Neuronal stem cell (in vitro differentiated cells): ENCODE measurements at regions not wholly inside any gene's neighbourhood (a gene's known extent, or its start where the extent isn't known, plus 50 kb on each side); places are given as distances from the start of the nearest gene placed in this dataset.
"Not testable (repeated sequence)": the region's sequence is repeated elsewhere in the genome, so short reads cannot be mapped to it uniquely, and the experiment has no call there.

ENCODE experiments used
- DNase-seq: peaks from one replicate; pipeline ENCODE4 v3.0.0-alpha.2; 2013; ENCODE audit warnings: low spot score
- H2AFZ ChIP-seq: one replicate; pipeline ENCODE4 v1.6.1; 2013; ENCODE audit warnings: mild to moderate bottlenecking, low read length, inconsistent platforms
- H2AK5ac ChIP-seq: 2 replicates; pipeline ENCODE4 v1.6.1; 2013; ENCODE audit warnings: low read depth, mild to moderate bottlenecking, inconsistent platforms, low read length, moderate library complexity, mixed read lengths
- H2BK120ac ChIP-seq: 2 replicates; pipeline ENCODE4 v1.6.1; 2013; ENCODE audit warnings: low read depth, mild to moderate bottlenecking, inconsistent platforms, low read length, moderate library complexity, mixed read lengths
- H2BK12ac ChIP-seq: one replicate; pipeline ENCODE4 v1.6.1; 2013; ENCODE audit warnings: low read length, inconsistent platforms
- H2BK15ac ChIP-seq: 2 replicates; pipeline ENCODE4 v1.6.1; 2013; ENCODE audit warnings: mild to moderate bottlenecking, low read length, inconsistent platforms, mixed read lengths
- H2BK5ac ChIP-seq: one replicate; pipeline ENCODE4 v1.6.1; 2013; ENCODE audit warnings: inconsistent platforms, mild to moderate bottlenecking, low read length, moderate library complexity
- H3K14ac ChIP-seq: one replicate; pipeline ENCODE4 v1.6.1; 2013; ENCODE audit warnings: low read length, inconsistent platforms
- H3K18ac ChIP-seq: 2 replicates; pipeline ENCODE4 v1.6.1; 2013; ENCODE audit warnings: low read length, inconsistent platforms
- H3K23ac ChIP-seq: 2 replicates; pipeline ENCODE4 v1.6.1; 2013; ENCODE audit warnings: low read depth, mild to moderate bottlenecking, mixed read lengths, low read length, inconsistent platforms; ENCODE audit not compliant: poor library complexity
- H3K27ac ChIP-seq: replicated peaks from 3 replicates; pipeline ENCODE4 v1.5.1; 2013; ENCODE audit warnings: low read length, inconsistent platforms
- H3K27me3 ChIP-seq, 3 experiments: 2 replicates each; pipeline ENCODE4 v1.6.1; 2013; ENCODE audit warnings: low read length in 3 of 3, mild to moderate bottlenecking in 2 of 3, inconsistent platforms in 1 of 3, low read depth in 1 of 3, mixed read lengths in 1 of 3, moderate library complexity in 1 of 3; ENCODE audit not compliant: control insufficient read depth in 3 of 3, insufficient read depth in 3 of 3
- H3K36me3 ChIP-seq, 2 donors: replicated peaks in 1 of 2; 2 replicates each; pipeline ENCODE4 v1.6.1; 2013; ENCODE audit warnings: low read length in 2 of 2; ENCODE audit not compliant: control insufficient read depth in 2 of 2, insufficient read depth in 2 of 2
- H3K4ac ChIP-seq: 2 replicates; pipeline ENCODE4 v1.6.1; 2013; ENCODE audit warnings: inconsistent platforms, mild to moderate bottlenecking, low read length, moderate library complexity
- H3K4me1 ChIP-seq, 2 donors: 1 replicate in 1 of 2; 2 replicates in 1 of 2; pipeline ENCODE4 v1.6.1; 2013; ENCODE audit warnings: low read length in 2 of 2, low read depth in 1 of 2; ENCODE audit not compliant: control insufficient read depth in 2 of 2, insufficient read depth in 1 of 2
- H3K4me2 ChIP-seq: one replicate; pipeline ENCODE4 v1.6.1; 2013; ENCODE audit warnings: mild to moderate bottlenecking, low read length, inconsistent platforms; ENCODE audit not compliant: insufficient read depth, poor library complexity, severe bottlenecking
- H3K4me3 ChIP-seq, 2 donors: 2 replicates each; pipeline ENCODE4 v1.5.1; 2013; ENCODE audit warnings: low read length in 2 of 2, mild to moderate bottlenecking in 2 of 2, inconsistent platforms in 1 of 2, moderate library complexity in 1 of 2
- H3K79me1 ChIP-seq: one replicate; pipeline ENCODE4 v1.6.1; 2013; ENCODE audit warnings: low read depth, mild to moderate bottlenecking, inconsistent platforms, low read length, moderate library complexity
- H3K9ac ChIP-seq: one replicate; pipeline ENCODE4 v1.6.1; 2013; ENCODE audit warnings: mild to moderate bottlenecking, low read depth, low read length, inconsistent platforms; ENCODE audit not compliant: poor library complexity
- H3K9me3 ChIP-seq, 2 donors: replicated peaks in 1 of 2; 2 replicates each; pipeline versions ENCODE3 to v1.6.1; 2013; ENCODE audit warnings: low read length in 2 of 2, mild to moderate bottlenecking in 2 of 2, inconsistent platforms in 1 of 2, low read depth in 1 of 2, mixed read lengths in 1 of 2, moderate library complexity in 1 of 2; ENCODE audit not compliant: control insufficient read depth in 2 of 2, insufficient read depth in 1 of 2
- H4K8ac ChIP-seq: one replicate; pipeline ENCODE4 v1.6.1; 2013; ENCODE audit warnings: low read depth, mild to moderate bottlenecking, inconsistent platforms, low read length, moderate library complexity
- H4K91ac ChIP-seq: one replicate; pipeline ENCODE4 v1.6.1; 2013; ENCODE audit warnings: low read length, low read depth, mild to moderate bottlenecking, inconsistent platforms; ENCODE audit not compliant: poor library complexity
- WGBS, 2 donors: extraction: QIAGEN DNeasy Blood & Tissue Kit; methylation state at CpG; one replicate each; pipeline ENCODE4 v1.1.7; 2013; ENCODE audit warnings: missing lambda C conversion rate in 2 of 2, mixed read lengths in 1 of 2; ENCODE audit not compliant: insufficient read length in 2 of 2, insufficient replicate concordance in 1 of 2; ENCODE audit errors: extremely low coverage in 2 of 2; 5-methylcytosine and 5-hydroxymethylcytosine counted together

- H3K27ac ChIP-seq, H3K18ac ChIP-seq, H4K91ac ChIP-seq, H2BK12ac ChIP-seq, H2BK5ac ChIP-seq, H2AK5ac ChIP-seq, H3K23ac ChIP-seq, H3K27me3 ChIP-seq, H2AFZ ChIP-seq, H3K4me2 ChIP-seq, H3K36me3 ChIP-seq, H3K9ac ChIP-seq, H3K4me3 ChIP-seq, H3K79me1 ChIP-seq, H2BK120ac ChIP-seq, H3K4me1 ChIP-seq, H4K8ac ChIP-seq, H3K14ac ChIP-seq, H3K4ac ChIP-seq, H2BK15ac ChIP-seq, DNase-seq: not testable (repeated sequence)
- WGBS, 2 donors = 100% methylated on average over 2 of the region's 11 CpGs
- H3K9me3 ChIP-seq = peaks cover 9 to 37% of the 10 kb centered on the region in 2 donors
These were observed 166.9 kb downstream of the CWH43 start for GRCh38 chr4:49153011-49153410.

DNA sequence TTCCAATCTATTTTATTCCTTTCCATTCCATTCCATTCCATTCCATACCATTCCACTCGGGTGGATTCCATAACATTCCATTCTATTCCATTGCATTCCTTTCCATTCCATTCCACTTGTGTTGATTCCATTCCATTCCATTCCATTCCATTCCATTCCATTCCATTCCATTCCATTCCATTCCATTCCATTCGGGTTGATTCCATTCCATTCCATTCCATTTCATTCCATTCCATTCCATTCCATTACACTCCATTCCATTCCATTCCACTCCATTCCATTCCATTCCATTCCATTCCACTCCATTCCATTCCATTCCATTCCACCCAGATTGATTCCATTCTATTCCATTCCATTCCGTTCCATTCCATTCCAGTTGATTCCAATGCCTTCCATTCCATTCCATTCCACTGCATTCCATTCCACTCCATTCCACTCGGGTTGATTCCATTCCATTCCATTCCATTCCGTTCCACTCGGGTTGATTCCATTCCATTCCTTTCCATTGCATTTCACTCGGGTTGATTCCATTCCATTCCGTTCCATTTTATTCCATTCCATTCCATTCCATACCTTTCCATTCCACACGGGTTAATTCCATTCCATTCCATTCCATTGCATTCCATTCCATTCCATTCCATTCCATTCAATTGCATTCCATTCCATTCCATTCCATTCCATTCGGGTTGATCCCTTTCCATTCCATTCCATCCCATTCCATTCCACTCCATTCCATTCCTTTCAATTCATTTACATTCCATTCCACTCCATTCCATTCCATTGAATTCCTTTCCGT is 168.4 kb downstream of the CWH43 start:
- H4K91ac ChIP-seq, H3K9ac ChIP-seq, H3K23ac ChIP-seq, H2BK120ac ChIP-seq, H3K14ac ChIP-seq, H3K79me1 ChIP-seq, H3K18ac ChIP-seq, H3K27ac ChIP-seq, H2AK5ac ChIP-seq, H3K36me3 ChIP-seq, H4K8ac ChIP-seq, H2BK15ac ChIP-seq, H2BK12ac ChIP-seq, H3K4ac ChIP-seq, H2BK5ac ChIP-seq, H3K4me2 ChIP-seq, H3K27me3 ChIP-seq, H3K4me3 ChIP-seq, H2AFZ ChIP-seq, H3K4me1 ChIP-seq: not testable (repeated sequence)
- 100% methylated on average over 1 of the region's 11 CpGs; no CpG with 5 or more reads in 1 of the 2 donors for WGBS, 2 donors
- H3K9me3 ChIP-seq = peaks cover 6 to 32% of the 10 kb centered on the region in 2 donors
- peak; percentile 91 for DNase-seq

DNA sequence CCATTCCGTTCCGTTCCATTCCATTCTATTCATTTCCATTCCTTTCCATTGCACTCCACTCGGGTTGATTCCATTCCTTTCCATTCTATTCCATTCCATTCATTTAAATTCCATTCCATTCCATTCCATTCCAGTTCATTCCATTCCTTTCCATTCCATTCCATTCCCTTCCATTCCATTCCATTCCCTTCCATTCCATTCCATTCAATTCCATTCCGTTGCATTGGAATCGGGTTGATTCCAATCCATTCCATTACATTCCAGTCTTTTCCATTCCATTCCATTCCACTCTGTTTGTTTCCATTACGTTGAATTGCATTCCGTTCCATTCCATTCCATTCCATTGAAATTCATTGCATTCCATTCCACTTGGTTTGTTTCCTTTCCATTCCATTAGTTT is 169.2 kb downstream of the CWH43 start:
- H3K79me1 ChIP-seq, H3K4me3 ChIP-seq, H3K23ac ChIP-seq, H3K36me3 ChIP-seq, H2BK12ac ChIP-seq, DNase-seq, H3K4me1 ChIP-seq, H2BK15ac ChIP-seq, H4K91ac ChIP-seq, H3K9ac ChIP-seq, H3K4me2 ChIP-seq, H3K14ac ChIP-seq, H3K18ac ChIP-seq, H2BK120ac ChIP-seq, H2AFZ ChIP-seq, H3K4ac ChIP-seq, H3K27ac ChIP-seq, H4K8ac ChIP-seq, H2BK5ac ChIP-seq, H3K27me3 ChIP-seq, H2AK5ac ChIP-seq: not testable (repeated sequence)
- WGBS, 2 donors = no CpG with 5 or more reads among the region's 7 CpGs
- peaks cover 6 to 27% of the 10 kb centered on the region in 2 donors for H3K9me3 ChIP-seq

GRCh38 chr4:49156309-49156708 is 170.2 kb downstream of the CWH43 start:
- 100% methylated on average over 1 of the region's 6 CpGs for WGBS, 2 donors
- not testable (repeated sequence) for H3K23ac ChIP-seq, H2BK15ac ChIP-seq, H2BK120ac ChIP-seq, H3K9ac ChIP-seq, DNase-seq, H3K4me2 ChIP-seq, H3K79me1 ChIP-seq, H2BK12ac ChIP-seq, H4K91ac ChIP-seq, H4K8ac ChIP-seq, H3K4me3 ChIP-seq, H3K27me3 ChIP-seq, H3K18ac ChIP-seq, H3K36me3 ChIP-seq, H2AK5ac ChIP-seq, H3K14ac ChIP-seq, H2BK5ac ChIP-seq, H3K4me1 ChIP-seq, H2AFZ ChIP-seq, H3K27ac ChIP-seq, H3K4ac ChIP-seq
- peaks cover 4 to 21% of the 10 kb centered on the region in 2 donors for H3K9me3 ChIP-seq
